NCI-H1092 (cell line): ENCODE measurements at regions not wholly inside any gene's neighbourhood (a gene's known extent, or its start where the extent isn't known, plus 50 kb on each side); places are given as distances from the start of the nearest gene placed in this dataset.
"Not testable (repeated sequence)": the region's sequence is repeated elsewhere in the genome, so short reads cannot be mapped to it uniquely, and the experiment has no call there.

Experiments
- DNase-seq: peaks from one replicate; lab custom pipeline; 2025; lab: John Stamatoyannopoulos, UW

DNA sequence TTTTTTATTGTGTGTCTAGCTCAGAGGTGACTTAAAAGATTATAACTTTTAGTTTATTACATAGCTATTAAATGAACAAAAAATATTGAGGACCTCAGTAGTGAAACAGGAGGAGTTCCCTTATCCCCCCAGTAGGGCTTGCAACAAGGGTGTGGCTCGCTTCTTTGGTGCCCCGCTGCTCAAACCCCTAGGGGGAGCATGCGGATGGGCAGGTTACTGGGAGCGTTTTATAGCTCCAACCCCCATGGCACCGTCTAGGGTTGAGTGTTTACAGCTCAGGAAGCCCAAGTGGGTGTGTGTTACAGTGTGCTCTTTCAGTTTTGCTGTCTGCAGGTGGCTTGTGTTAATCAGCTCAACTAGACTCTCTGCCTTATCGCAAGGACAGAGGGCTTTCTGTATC, 1513.7 kb downstream of the GRIK2 start:
- no peak for DNase-seq

DNA sequence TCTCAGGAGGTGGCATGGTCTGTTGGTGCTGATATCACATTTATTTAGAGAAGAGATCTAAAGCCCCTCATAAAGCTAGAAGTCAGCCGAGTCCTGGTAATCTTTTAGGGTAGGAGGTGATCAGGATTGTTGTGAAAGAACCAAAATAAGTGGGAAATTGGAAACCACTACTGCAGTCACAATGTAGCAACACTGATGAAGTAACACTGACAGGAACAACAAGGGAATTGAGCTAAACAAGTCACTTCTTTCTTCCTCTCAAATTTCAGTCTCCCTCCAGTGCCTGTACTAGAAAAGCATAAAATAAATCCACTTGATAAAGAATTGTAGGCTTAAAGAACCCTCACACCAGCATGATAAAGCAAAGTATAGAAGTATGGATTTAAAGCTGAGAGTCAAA, 1509.0 kb downstream of the GRIK2 start:
- DNase-seq: no peak

DNA sequence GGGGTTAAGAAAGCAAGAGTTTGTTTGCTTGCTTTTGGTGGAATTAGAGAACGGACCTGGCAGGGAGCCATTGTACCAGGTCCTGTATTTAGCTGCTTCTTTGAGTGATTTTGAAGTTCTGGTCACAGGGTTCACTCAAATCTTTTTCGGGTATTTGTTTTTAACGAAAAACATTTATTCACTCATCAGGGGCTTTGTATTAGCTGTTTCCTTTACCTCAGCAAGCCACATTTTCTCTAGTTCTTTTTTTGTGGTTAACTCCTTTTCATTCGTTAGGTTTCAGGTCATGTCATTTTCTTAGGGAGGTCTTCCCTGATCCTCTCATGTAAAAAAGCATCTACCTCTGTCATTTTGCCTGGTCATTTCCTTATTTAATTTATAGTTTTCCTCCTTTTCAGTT, 1502.2 kb downstream of the GRIK2 start:
- DNase-seq: no peak

DNA sequence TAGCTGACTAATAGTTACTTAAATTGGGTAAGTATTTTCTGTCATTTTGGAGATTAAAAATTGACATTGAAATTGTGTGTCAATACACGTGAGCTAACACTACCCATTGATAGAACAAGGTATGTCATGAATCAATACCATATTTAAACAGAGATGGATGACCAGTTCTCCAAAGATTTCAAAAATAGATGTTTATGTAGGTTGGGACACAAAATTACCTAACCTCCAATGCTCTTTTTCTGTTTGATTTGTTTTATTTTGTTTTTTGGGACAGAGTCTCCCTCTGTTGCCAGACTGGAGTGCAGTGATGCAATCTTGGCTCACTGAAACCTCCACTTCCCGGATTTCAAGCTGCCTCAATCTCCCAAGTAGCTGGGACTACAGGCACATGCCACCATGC, 1491.7 kb downstream of the GRIK2 start:
- no peak for DNase-seq

DNA sequence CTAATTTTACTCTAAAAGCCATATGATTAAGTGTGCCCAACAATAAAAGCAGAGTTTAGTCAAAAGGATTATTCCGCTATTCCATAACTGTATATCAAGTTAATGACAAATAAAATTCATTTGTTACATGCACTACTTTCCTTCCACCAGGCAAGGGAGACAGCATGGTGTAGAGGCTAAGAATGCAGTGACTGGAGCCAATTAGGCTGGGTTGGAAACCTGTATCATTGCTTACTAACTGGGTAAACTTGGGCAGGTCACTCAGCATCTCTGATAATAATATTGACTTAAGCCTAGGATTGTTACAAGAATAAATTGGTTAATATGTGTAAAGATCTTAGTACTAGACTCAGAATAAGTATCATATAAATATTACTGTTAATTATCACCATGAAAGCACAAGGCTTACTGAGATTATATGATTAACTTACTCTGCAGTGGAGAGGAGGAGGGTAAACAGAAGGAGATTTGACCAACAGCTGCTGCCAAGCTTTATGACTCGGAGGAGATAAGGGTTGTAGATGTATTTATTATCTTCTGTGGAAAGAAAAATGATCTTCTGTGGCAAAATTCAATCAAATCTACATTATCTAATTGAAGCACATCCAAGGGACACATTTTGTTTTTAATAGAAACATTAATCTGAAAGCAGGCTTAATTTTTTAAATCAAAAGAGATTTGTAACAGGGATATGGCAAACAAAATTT, 1459.9 kb downstream of the GRIK2 start:
- DNase-seq: no peak

DNA sequence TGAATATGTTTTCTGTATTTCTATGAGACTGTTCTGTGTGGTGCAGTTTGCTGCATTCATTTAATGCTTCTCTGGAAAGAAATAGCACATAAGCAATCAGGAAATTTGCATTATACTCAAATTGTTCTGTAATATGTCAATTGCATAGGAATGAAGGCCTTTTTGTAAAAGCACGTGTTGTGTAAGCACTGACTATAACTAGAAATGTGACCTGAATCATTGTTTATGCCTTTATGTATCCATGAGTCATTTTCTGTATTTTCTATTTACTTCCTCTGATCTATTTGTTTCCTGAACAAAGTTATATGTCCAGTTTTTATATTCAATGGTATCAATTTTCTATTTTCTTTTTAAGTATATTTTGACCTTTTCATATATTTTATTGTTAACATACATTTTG, 1455.3 kb downstream of the GRIK2 start:
- no peak for DNase-seq

DNA sequence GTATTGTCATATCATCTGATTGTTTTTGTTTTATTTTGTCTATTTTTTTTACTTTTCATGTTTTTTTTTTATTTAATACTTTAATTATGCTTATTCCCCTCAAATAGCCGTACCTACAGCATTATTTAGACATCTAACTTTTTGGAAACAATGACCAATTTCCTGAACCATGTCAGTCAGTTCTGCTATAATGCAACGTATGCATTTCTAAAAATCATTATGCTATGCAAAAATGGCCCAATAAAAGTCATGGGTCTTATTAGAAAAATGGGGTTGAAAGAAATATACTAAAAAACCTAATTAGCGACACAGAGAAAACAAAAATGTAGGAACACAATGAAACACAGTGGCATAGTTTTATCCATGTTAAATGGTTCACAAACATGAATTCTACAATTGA, 1454.7 kb downstream of the GRIK2 start:
- DNase-seq: no peak

DNA sequence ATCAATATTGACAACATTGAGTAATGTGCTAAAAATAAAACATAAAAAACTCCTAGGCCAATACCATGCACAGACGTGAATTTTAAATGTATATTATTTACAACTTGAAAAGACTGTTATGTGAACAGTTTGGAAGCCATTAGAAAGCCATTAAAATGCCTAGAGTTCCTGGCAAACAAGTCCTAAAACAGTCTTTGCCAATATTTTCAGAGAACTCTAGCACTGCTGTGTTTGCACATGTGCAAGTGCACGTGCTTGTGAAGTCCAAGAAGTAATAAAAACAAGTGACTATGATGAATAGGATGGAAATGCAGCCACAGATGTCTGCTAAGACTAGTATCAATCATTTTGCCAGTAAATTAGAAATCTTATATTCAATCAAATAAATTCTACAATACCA, 1447.6 kb downstream of the GRIK2 start:
- no peak for DNase-seq

- no peak for DNase-seq
Measured at GRCh38 chr6:102832021-102832420, 1438.5 kb downstream of the GRIK2 start.

DNA sequence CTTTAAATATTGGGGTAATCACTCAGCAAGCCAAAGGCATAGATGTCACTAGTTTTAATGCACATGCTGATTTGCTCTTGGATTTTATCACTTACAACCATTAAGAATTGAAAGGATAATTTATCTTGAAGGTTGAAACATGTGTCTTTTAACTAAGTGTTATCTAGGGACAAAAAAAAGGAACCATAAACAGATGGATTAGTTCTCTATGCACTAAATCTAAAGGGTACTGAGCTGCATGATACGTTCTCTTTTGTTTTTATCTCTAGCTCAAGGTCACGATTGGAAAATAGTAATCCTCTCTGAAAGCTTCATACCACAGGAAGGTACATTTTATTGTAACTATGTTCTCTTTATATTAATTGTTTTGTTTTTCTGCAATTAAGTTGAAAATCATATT, 1426.6 kb downstream of the GRIK2 start:
- DNase-seq: no peak

- DNase-seq: no peak
Measured at GRCh38 chr6:102815207-102815606, 1421.7 kb downstream of the GRIK2 start.

- DNase-seq: no peak
Measured at GRCh38 chr6:102813489-102814275, 1420.2 kb downstream of the GRIK2 start.

DNA sequence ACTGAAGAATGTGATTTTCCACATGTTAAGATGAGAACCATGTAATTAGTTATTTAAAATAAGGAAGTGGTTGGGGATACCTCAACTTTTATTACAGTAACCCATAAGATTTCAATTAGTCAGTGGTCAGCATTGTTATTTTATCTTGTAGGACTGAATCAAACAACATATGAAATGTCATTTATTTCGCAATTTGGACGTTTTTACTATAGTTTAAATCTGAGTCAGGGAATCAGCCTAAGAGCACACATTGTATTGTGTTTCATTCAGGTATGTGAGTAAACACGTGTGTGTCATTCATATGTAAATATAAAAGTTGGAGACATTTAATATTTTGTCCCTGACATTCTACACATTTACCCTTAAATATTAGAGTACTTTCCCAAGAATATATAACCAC, 1418.7 kb downstream of the GRIK2 start:
- DNase-seq: no peak

- not testable (repeated sequence) for DNase-seq
Measured at GRCh38 chr6:102808944-102809505, 1415.5 kb downstream of the GRIK2 start.

GRCh38 chr6:102799051-102799450, 1405.5 kb downstream of the GRIK2 start:
- no peak for DNase-seq

GRCh38 chr6:102798636-102799035, 1405.1 kb downstream of the GRIK2 start:
- no peak for DNase-seq

- DNase-seq: no peak
Measured at GRCh38 chr6:102793752-102794151, 1400.2 kb downstream of the GRIK2 start.

GRCh38 chr6:102774326-102774725, 1380.8 kb downstream of the GRIK2 start:
- DNase-seq: no peak

DNA sequence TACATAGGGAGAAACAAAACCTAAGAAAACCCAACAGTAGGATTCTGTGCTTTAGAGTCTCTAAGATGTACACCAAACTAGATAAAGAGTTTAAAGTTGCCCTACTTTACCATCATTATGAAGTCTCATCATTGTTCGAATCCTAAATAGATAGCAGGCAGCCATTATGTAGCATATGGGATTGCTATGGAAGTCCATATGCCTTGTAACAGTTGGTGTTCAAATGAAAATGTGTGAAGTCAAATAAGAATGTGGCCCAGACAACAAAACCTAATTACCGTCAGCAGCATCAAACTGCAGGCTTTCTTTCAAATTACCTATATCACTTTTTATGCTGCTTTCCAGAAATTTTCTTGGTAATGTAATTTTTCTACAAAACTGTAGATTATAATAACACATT, 1380.1 kb downstream of the GRIK2 start:
- no peak for DNase-seq

GRCh38 chr6:102766963-102767362, 1373.5 kb downstream of the GRIK2 start:
- DNase-seq: no peak

GRCh38 chr6:102764317-102764716, 1370.8 kb downstream of the GRIK2 start:
- DNase-seq: no peak

- DNase-seq: no peak
Measured at GRCh38 chr6:102763891-102764290, 1370.4 kb downstream of the GRIK2 start.

DNA sequence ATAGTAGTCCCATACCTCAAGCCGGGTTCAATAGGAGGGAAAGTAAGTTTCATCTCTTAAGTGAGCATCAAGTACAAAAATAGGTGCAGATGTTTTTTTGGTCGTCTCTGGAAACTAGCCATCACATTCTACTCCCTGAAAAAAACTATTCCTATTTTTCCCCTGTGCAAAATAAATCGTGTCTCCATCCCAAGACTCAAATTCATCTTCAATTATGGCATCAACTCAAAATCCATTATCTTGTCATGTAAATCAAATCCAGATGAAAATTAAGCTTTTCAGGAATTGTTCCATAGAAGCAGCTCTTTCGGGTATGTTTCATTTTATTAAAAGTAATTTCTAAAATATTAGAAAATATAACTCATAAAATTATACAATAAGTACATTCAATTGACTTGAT, 1368.4 kb downstream of the GRIK2 start:
- DNase-seq: no peak
